ENCODE measurements at regions not wholly inside any gene's neighbourhood (a gene's known extent, or its start where the extent isn't known, plus 50 kb on each side); places are given as distances from the start of the nearest gene placed in this dataset.

- DNase-seq (ENCODE audit: low read depth in 2 of 2, low spot score in 1 of 2), result no peak
Measured at GRCh38 chr4:11587797-11588196, 159.1 kb upstream of the HS3ST1 start.

GRCh38 chr4:11585506-11585905 is 156.8 kb upstream of the HS3ST1 start:
- DNase-seq (ENCODE audit: low read depth in 2 of 2, low spot score in 1 of 2), result no peak

- no peak for DNase-seq (ENCODE audit: low read depth in 2 of 2, low spot score in 1 of 2)
Measured at GRCh38 chr4:11568511-11568910, 139.8 kb upstream of the HS3ST1 start.

GRCh38 chr4:11566444-11567022 is 137.8 kb upstream of the HS3ST1 start:
- DNase-seq (ENCODE audit: low read depth in 2 of 2, low spot score in 1 of 2), result no peak

GRCh38 chr4:11565899-11566298 is 137.2 kb upstream of the HS3ST1 start:
- DNase-seq (ENCODE audit: low read depth in 2 of 2, low spot score in 1 of 2), result no peak

- no peak for DNase-seq (ENCODE audit: low read depth in 2 of 2, low spot score in 1 of 2)
Measured at GRCh38 chr4:11565213-11565612, 136.5 kb upstream of the HS3ST1 start.

GRCh38 chr4:11564021-11564420 is 135.3 kb upstream of the HS3ST1 start:
- DNase-seq (ENCODE audit: low read depth in 2 of 2, low spot score in 1 of 2), result no peak

- no peak for DNase-seq (ENCODE audit: low read depth in 2 of 2, low spot score in 1 of 2)
Measured at GRCh38 chr4:11549525-11549924, 120.8 kb upstream of the HS3ST1 start.

- no peak for DNase-seq (ENCODE audit: low read depth in 2 of 2, low spot score in 1 of 2)
Measured at GRCh38 chr4:11548597-11549082, 119.9 kb upstream of the HS3ST1 start.

GRCh38 chr4:11546391-11547175 is 117.9 kb upstream of the HS3ST1 start:
- no peak for DNase-seq (ENCODE audit: low read depth in 2 of 2, low spot score in 1 of 2)

- no peak for DNase-seq (ENCODE audit: low read depth in 2 of 2, low spot score in 1 of 2)
Measured at GRCh38 chr4:11545651-11546050, 117.0 kb upstream of the HS3ST1 start.

- no peak for DNase-seq (ENCODE audit: low read depth in 2 of 2, low spot score in 1 of 2)
Measured at GRCh38 chr4:11544211-11544610, 115.5 kb upstream of the HS3ST1 start.

GRCh38 chr4:11543706-11544105 is 115.0 kb upstream of the HS3ST1 start:
- DNase-seq (ENCODE audit: low read depth in 2 of 2, low spot score in 1 of 2), result no peak

- DNase-seq (ENCODE audit: low read depth in 2 of 2, low spot score in 1 of 2), result no peak
Measured at GRCh38 chr4:11542952-11543351, 114.3 kb upstream of the HS3ST1 start.

GRCh38 chr4:11537846-11538245 is 109.2 kb upstream of the HS3ST1 start:
- no peak for DNase-seq (ENCODE audit: low read depth in 2 of 2, low spot score in 1 of 2)

GRCh38 chr4:11535333-11535732 is 106.6 kb upstream of the HS3ST1 start:
- no peak for DNase-seq (ENCODE audit: low read depth in 2 of 2, low spot score in 1 of 2)

- DNase-seq (ENCODE audit: low read depth in 2 of 2, low spot score in 1 of 2), result no peak
Measured at GRCh38 chr4:11534623-11535302, 106.1 kb upstream of the HS3ST1 start.

GRCh38 chr4:11532138-11532537 is 103.4 kb upstream of the HS3ST1 start:
- no peak for DNase-seq (ENCODE audit: low read depth in 2 of 2, low spot score in 1 of 2)

- DNase-seq (ENCODE audit: low read depth in 2 of 2, low spot score in 1 of 2), result no peak
Measured at GRCh38 chr4:11529625-11530201, 101.0 kb upstream of the HS3ST1 start.

- DNase-seq (ENCODE audit: low read depth in 2 of 2, low spot score in 1 of 2), result no peak
Measured at GRCh38 chr4:11525085-11525484, 96.4 kb upstream of the HS3ST1 start.

GRCh38 chr4:11518754-11519153 is 90.1 kb upstream of the HS3ST1 start:
- DNase-seq (ENCODE audit: low read depth in 2 of 2, low spot score in 1 of 2), result no peak

Measured in stimulated activated CD8-positive, alpha-beta memory T cell treated with anti-CD3 and anti-CD28 coated beads, Interleukin-4, amount 100 ng/mL, for 4 hours (primary cell).